Liver (tissue), 3 donors: ENCODE measurements at regions not wholly inside any gene's neighbourhood (a gene's known extent, or its start where the extent isn't known, plus 50 kb on each side); places are given as distances from the start of the nearest gene placed in this dataset.

Source experiments
- EGR1 ChIP-seq, 2 donors: IDR thresholded peaks; 2 replicates each; pipeline ENCODE4 v1.6.1; 2016 to 2018; ENCODE audit warnings: antibody characterized with exemption in 2 of 2, low read depth in 2 of 2
- FOXA1 ChIP-seq: IDR thresholded peaks from 2 replicates; pipeline ENCODE4 v1.6.1; 2016; ENCODE audit warnings: antibody characterized with exemption
- GABPA ChIP-seq, 2 donors: IDR thresholded peaks in 1 of 2; conservative IDR thresholded peaks in 1 of 2; 2 replicates each; pipeline ENCODE4 v1.6.1; 2016; ENCODE audit warnings: antibody characterized with exemption in 2 of 2, mild to moderate bottlenecking in 1 of 2, moderate library complexity in 1 of 2
- HNF4G ChIP-seq: IDR thresholded peaks from 2 replicates; pipeline ENCODE4 v1.6.1; 2016; ENCODE audit warnings: antibody characterized with exemption
- MAX ChIP-seq: IDR thresholded peaks from 2 replicates; pipeline ENCODE4 v1.6.1; 2016; ENCODE audit warnings: antibody characterized with exemption
- RAD21 ChIP-seq, 2 donors: IDR thresholded peaks; 2 replicates each; pipeline ENCODE4 v1.6.1; 2016; ENCODE audit warnings: antibody characterized with exemption in 2 of 2, mild to moderate bottlenecking in 2 of 2
- RXRA ChIP-seq, 2 donors: IDR thresholded peaks; 2 replicates each; pipeline ENCODE4 v1.6.1; 2017 to 2018; ENCODE audit warnings: antibody characterized with exemption in 2 of 2, mild to moderate bottlenecking in 1 of 2
- SP1 ChIP-seq: IDR thresholded peaks from 2 replicates; pipeline ENCODE4 v1.6.1; 2018; ENCODE audit warnings: antibody characterized with exemption, mild to moderate bottlenecking
- TAF1 ChIP-seq: conservative IDR thresholded peaks from 2 replicates; pipeline ENCODE4 v1.6.1; 2016; ENCODE audit warnings: antibody characterized with exemption, mild to moderate bottlenecking
- YY1 ChIP-seq: IDR thresholded peaks from 2 replicates; pipeline ENCODE4 v1.6.1; 2016; ENCODE audit warnings: antibody characterized with exemption, mild to moderate bottlenecking
- ZBTB33 ChIP-seq: IDR thresholded peaks from 2 replicates; pipeline ENCODE4 v1.6.1; 2016; ENCODE audit warnings: antibody characterized with exemption
- TF ChIP-seq, protein P1 (sequence below): fragments of 150-350 bp; IDR thresholded peaks from 2 replicates; pipeline ENCODE4 v1.5.1; 2017; ENCODE audit warnings: improper control_type of control experiment, low read depth, low read length; ENCODE audit not compliant: missing input control
- TF ChIP-seq, protein P2 (sequence below): IDR thresholded peaks from 2 replicates; pipeline ENCODE4 v1.6.1; 2016; ENCODE audit warnings: antibody characterized with exemption, mild to moderate bottlenecking
- donor health status: healthy.
- donor health status: healthy.

GRCh38 chr12:94872007-94872653, 131.4 kb downstream of the NDUFA12 start:
- TF ChIP-seq RAD21 (IDR thresholded peaks at IDR 0.05) (no peak), TAF1 (no peak), MAX (no peak), YY1 (no peak), RXRA (IDR thresholded peaks at IDR 0.05) (no peak), HNF4G (no peak), FOXA1 (no peak), EGR1 (IDR thresholded peaks at IDR 0.05; ENCODE audit: low read depth in 2 of 2) (no peak), ZBTB33 (no peak), GABPA (IDR thresholded peaks at IDR 0.05 in 1 of 2, conservative IDR thresholded peaks at IDR 0.05 in 1 of 2) (no peak), SP1 (no peak)
- TF ChIP-seq, protein P1, sequence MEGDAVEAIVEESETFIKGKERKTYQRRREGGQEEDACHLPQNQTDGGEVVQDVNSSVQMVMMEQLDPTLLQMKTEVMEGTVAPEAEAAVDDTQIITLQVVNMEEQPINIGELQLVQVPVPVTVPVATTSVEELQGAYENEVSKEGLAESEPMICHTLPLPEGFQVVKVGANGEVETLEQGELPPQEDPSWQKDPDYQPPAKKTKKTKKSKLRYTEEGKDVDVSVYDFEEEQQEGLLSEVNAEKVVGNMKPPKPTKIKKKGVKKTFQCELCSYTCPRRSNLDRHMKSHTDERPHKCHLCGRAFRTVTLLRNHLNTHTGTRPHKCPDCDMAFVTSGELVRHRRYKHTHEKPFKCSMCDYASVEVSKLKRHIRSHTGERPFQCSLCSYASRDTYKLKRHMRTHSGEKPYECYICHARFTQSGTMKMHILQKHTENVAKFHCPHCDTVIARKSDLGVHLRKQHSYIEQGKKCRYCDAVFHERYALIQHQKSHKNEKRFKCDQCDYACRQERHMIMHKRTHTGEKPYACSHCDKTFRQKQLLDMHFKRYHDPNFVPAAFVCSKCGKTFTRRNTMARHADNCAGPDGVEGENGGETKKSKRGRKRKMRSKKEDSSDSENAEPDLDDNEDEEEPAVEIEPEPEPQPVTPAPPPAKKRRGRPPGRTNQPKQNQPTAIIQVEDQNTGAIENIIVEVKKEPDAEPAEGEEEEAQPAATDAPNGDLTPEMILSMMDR: no peak
- TF ChIP-seq, protein P2, sequence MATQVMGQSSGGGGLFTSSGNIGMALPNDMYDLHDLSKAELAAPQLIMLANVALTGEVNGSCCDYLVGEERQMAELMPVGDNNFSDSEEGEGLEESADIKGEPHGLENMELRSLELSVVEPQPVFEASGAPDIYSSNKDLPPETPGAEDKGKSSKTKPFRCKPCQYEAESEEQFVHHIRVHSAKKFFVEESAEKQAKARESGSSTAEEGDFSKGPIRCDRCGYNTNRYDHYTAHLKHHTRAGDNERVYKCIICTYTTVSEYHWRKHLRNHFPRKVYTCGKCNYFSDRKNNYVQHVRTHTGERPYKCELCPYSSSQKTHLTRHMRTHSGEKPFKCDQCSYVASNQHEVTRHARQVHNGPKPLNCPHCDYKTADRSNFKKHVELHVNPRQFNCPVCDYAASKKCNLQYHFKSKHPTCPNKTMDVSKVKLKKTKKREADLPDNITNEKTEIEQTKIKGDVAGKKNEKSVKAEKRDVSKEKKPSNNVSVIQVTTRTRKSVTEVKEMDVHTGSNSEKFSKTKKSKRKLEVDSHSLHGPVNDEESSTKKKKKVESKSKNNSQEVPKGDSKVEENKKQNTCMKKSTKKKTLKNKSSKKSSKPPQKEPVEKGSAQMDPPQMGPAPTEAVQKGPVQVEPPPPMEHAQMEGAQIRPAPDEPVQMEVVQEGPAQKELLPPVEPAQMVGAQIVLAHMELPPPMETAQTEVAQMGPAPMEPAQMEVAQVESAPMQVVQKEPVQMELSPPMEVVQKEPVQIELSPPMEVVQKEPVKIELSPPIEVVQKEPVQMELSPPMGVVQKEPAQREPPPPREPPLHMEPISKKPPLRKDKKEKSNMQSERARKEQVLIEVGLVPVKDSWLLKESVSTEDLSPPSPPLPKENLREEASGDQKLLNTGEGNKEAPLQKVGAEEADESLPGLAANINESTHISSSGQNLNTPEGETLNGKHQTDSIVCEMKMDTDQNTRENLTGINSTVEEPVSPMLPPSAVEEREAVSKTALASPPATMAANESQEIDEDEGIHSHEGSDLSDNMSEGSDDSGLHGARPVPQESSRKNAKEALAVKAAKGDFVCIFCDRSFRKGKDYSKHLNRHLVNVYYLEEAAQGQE: no peak
